T follicular helper cell (primary cell): ENCODE measurements at regions not wholly inside any gene's neighbourhood (a gene's known extent, or its start where the extent isn't known, plus 50 kb on each side); places are given as distances from the start of the nearest gene placed in this dataset.

Source experiments
- DNase-seq: peaks from one replicate; pipeline ENCODE4 v3.0.0-alpha.2; 2020; ENCODE audit warnings: low read depth

GRCh38 chr1:29824511-29825273, 588.4 kb downstream of the PTPRU start:
- no peak for DNase-seq

GRCh38 chr1:29824025-29824424, 587.7 kb downstream of the PTPRU start:
- DNase-seq: no peak

- no peak for DNase-seq
Measured at GRCh38 chr1:29823561-29823960, 587.2 kb downstream of the PTPRU start.

GRCh38 chr1:29821605-29822004, 585.3 kb downstream of the PTPRU start:
- DNase-seq: no peak

- no peak for DNase-seq
Measured at GRCh38 chr1:29820401-29820800, 584.1 kb downstream of the PTPRU start.

- no peak for DNase-seq
Measured at GRCh38 chr1:29812408-29813135, 576.2 kb downstream of the PTPRU start.

- no peak for DNase-seq
Measured at GRCh38 chr1:29811727-29812407, 575.5 kb downstream of the PTPRU start.

- no peak for DNase-seq
Measured at GRCh38 chr1:29811247-29811646, 574.9 kb downstream of the PTPRU start.

- no peak for DNase-seq
Measured at GRCh38 chr1:29810121-29811120, 574.1 kb downstream of the PTPRU start.

GRCh38 chr1:29809446-29810120, 573.3 kb downstream of the PTPRU start:
- no peak for DNase-seq

GRCh38 chr1:29808141-29808995, 572.0 kb downstream of the PTPRU start:
- no peak for DNase-seq

- no peak for DNase-seq
Measured at GRCh38 chr1:29807689-29808088, 571.4 kb downstream of the PTPRU start.

GRCh38 chr1:29806646-29807319, 570.5 kb downstream of the PTPRU start:
- DNase-seq: no peak

GRCh38 chr1:29805896-29806160, 569.5 kb downstream of the PTPRU start:
- DNase-seq: no peak

GRCh38 chr1:29805122-29805895, 569.0 kb downstream of the PTPRU start:
- no peak for DNase-seq

GRCh38 chr1:29804181-29804899, 568.0 kb downstream of the PTPRU start:
- no peak for DNase-seq

- DNase-seq: no peak
Measured at GRCh38 chr1:29803486-29803885, 567.2 kb downstream of the PTPRU start.
